ENCODE measurements at regions not wholly inside any gene's neighbourhood (a gene's known extent, or its start where the extent isn't known, plus 50 kb on each side); places are given as distances from the start of the nearest gene placed in this dataset.

DNA sequence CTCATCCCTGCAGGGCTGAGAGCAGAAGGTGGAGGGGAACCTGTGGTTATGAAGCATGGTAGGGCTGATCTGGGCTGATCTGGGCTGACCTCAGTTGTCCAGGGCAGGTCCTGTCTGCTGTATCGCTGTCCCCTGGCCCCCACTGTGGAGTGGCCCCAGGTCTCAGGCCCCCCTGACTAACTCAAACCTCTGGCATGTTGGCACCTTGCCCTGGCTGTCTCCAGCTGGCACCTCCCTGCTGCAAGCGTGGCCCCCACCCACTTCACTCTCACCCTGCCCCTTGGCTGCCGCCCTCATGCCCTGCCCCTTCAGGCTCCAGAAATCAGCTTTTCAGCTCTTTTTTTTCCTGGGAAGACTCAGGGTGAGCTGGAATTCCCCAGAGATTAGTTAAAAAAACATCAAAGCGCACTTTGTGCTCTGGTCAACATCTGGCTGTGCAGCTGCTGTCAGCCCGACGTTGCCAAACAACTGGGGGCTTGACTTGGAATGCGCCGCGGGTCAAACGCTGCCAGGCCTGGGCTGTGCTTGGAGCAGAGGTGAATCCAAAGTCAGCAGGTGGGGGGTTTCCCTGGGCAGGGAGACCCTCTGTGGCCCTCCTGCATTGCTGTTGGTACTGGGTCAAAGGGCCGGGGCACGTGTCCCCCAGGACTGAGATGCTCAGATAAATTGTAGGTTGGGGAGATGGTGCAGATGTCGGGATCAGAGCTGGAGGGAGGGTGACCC lies 173.8 kb upstream of the HDAC4 start:
- Histone ChIP-seq H3K36me3 (no peaks in the 10 kb centered on the region), H3K9me3 (peaks cover 0 to 6% (median 0%) of the 10 kb centered on the region in 12 donors), H3K4me3 (no peak overlapping the region), H3K4me1 (no peaks in the 10 kb centered on the region), H3K27ac (no peak overlapping the region), H3K27me3 (peaks cover 0 to 41% (median 12%) of the 10 kb centered on the region in 9 donors)
- no peak for TF ChIP-seq POLR2A (IDR thresholded peaks at IDR 0.05)
- TF ChIP-seq, protein P1, sequence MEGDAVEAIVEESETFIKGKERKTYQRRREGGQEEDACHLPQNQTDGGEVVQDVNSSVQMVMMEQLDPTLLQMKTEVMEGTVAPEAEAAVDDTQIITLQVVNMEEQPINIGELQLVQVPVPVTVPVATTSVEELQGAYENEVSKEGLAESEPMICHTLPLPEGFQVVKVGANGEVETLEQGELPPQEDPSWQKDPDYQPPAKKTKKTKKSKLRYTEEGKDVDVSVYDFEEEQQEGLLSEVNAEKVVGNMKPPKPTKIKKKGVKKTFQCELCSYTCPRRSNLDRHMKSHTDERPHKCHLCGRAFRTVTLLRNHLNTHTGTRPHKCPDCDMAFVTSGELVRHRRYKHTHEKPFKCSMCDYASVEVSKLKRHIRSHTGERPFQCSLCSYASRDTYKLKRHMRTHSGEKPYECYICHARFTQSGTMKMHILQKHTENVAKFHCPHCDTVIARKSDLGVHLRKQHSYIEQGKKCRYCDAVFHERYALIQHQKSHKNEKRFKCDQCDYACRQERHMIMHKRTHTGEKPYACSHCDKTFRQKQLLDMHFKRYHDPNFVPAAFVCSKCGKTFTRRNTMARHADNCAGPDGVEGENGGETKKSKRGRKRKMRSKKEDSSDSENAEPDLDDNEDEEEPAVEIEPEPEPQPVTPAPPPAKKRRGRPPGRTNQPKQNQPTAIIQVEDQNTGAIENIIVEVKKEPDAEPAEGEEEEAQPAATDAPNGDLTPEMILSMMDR (IDR thresholded peaks at IDR 0.05), result no peak
- 42 to 58% (median 47%) methylated on average over 13 of the region's 13 CpGs for WGBS, 4 donors
- ATAC-seq (no peak), DNase-seq (peak in 1 of 5 donors; percentile 60)
- intact Hi-C loops (cut with DNase I), result no loop called here

GRCh38 chr2:239574054-239574433 lies 173.2 kb upstream of the HDAC4 start:
- no peak overlapping the region for H3K27ac ChIP-seq
- TF ChIP-seq POLR2A (IDR thresholded peaks at IDR 0.05), result no peak
- TF ChIP-seq, protein P1 (IDR thresholded peaks at IDR 0.05), result no peak
- ATAC-seq (no peak), DNase-seq (no peak)
- H3K36me3 ChIP-seq, result no peaks in the 10 kb centered on the region
- H3K4me3 ChIP-seq, result no peak overlapping the region
- WGBS, 4 donors, result 65 to 80% (median 74%) methylated on average over 2 to 5 of the region's 5 CpGs
- peaks cover 0 to 6% (median 0%) of the 10 kb centered on the region in 12 donors for H3K9me3 ChIP-seq
- H3K27me3 ChIP-seq, result peaks cover 0 to 41% (median 12%) of the 10 kb centered on the region in 9 donors
- intact Hi-C loops (cut with DNase I), result no loop called here
- H3K4me1 ChIP-seq, result no peaks in the 10 kb centered on the region

- H3K36me3 ChIP-seq, result no peaks in the 10 kb centered on the region
- no peak overlapping the region for H3K4me3 ChIP-seq
- DNase-seq, result peak in 1 of 5 donors; percentile 45
- H3K9me3 ChIP-seq, result peaks cover 0 to 3% (median 0%) of the 10 kb centered on the region in 12 donors
- TF ChIP-seq, protein P1 (IDR thresholded peaks at IDR 0.05), result no peak
- TF ChIP-seq POLR2A (IDR thresholded peaks at IDR 0.05), result no peak
- 51 to 58% (median 53%) methylated on average over 5 to 6 of the region's 6 CpGs for WGBS, 4 donors
- peaks cover 0 to 40% (median 12%) of the 10 kb centered on the region in 9 donors for H3K27me3 ChIP-seq
- no peak for ATAC-seq
- no peaks in the 10 kb centered on the region for H3K4me1 ChIP-seq
- H3K27ac ChIP-seq, result no peak overlapping the region
- intact Hi-C loops (cut with DNase I), result no loop called here
These were observed 170.2 kb upstream of the HDAC4 start for GRCh38 chr2:239570971-239571520.

DNA sequence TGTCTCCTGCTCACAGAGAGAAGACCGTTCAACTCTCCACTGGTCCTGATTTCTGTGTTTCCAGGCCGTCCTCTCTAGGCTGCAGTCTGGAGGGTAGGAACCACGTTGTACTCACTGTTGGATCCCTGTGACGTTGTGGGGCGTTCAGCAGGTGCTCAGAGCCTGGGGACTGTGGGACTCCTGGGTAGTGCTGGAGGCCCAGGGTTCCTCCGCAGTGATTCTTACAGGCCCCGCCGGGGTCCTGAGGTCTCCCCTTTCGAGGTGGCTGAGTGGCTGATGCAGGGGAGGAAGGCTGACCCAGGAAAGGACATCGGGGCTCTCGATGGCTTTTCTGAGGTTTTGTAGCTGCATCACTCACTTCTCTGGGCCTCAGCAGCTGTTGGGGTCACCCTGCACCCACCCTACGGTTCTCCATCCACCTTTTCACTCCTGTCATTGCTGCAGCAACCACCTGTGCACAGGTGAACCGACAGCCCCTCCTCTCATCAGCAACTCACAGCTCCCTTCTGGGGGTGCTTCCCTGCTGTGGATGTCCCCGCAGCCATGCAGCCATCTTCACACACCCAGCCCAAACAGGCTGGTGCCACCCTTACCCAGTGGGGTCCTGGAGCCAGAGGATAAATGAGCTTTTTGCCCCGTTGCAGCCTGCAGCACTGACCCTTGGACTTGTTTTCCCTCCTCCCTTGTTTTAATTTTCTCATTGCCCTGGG lies 169.6 kb upstream of the HDAC4 start:
- DNase-seq, result peak in 1 of 5 donors; percentile 21
- intact Hi-C loops (cut with DNase I), result no loop called here
- WGBS, 4 donors, result 74 to 82% (median 77%) methylated on average over 11 to 15 of the region's 15 CpGs

More for the DNA sequence above, 169.6 kb upstream of the HDAC4 start:
- no peaks in the 10 kb centered on the region for H3K9me3 ChIP-seq
- H3K4me3 ChIP-seq, result no peak overlapping the region
- no peaks in the 10 kb centered on the region for H3K36me3 ChIP-seq
- no peak overlapping the region for H3K27ac ChIP-seq
- no peak for ATAC-seq
- H3K4me1 ChIP-seq, result no peaks in the 10 kb centered on the region
- TF ChIP-seq POLR2A (IDR thresholded peaks at IDR 0.05), result no peak
- TF ChIP-seq, protein P1 (IDR thresholded peaks at IDR 0.05), result no peak
- peaks cover 0 to 40% (median 11%) of the 10 kb centered on the region in 9 donors for H3K27me3 ChIP-seq
